GM12873 (cell line): ENCODE measurements at regions not wholly inside any gene's neighbourhood (a gene's known extent, or its start where the extent isn't known, plus 50 kb on each side); places are given as distances from the start of the nearest gene placed in this dataset.

Experiments
- CTCF ChIP-seq: IDR thresholded peaks from 2 replicates; pipeline ENCODE4 v1.5.1; 2012; ENCODE audit warnings: low read depth, mild to moderate bottlenecking, moderate library complexity, low read length, control low read depth; ENCODE audit not compliant: insufficient read depth; ENCODE audit errors: missing control alignments

- no peak for TF ChIP-seq CTCF
These were observed 95.2 kb upstream of the GULP1 start for GRCh38 chr2:188196343-188197008.

- TF ChIP-seq CTCF, result no peak
These were observed 92.0 kb upstream of the GULP1 start for GRCh38 chr2:188199716-188200128.

- TF ChIP-seq CTCF, result no peak
These were observed 90.0 kb upstream of the GULP1 start for GRCh38 chr2:188201639-188202038.

GRCh38 chr2:188202777-188203176 is 88.9 kb upstream of the GULP1 start:
- no peak for TF ChIP-seq CTCF

GRCh38 chr2:188203776-188204175 is 87.9 kb upstream of the GULP1 start:
- TF ChIP-seq CTCF, result no peak

GRCh38 chr2:188204824-188205223 is 86.8 kb upstream of the GULP1 start:
- no peak for TF ChIP-seq CTCF

- no peak for TF ChIP-seq CTCF
These were observed 84.1 kb upstream of the GULP1 start for GRCh38 chr2:188207554-188207953.

GRCh38 chr2:188209218-188209617 is 82.5 kb upstream of the GULP1 start:
- no peak for TF ChIP-seq CTCF
